ENCODE measurements at regions not wholly inside any gene's neighbourhood (a gene's known extent, or its start where the extent isn't known, plus 50 kb on each side); places are given as distances from the start of the nearest gene placed in this dataset.

DNA sequence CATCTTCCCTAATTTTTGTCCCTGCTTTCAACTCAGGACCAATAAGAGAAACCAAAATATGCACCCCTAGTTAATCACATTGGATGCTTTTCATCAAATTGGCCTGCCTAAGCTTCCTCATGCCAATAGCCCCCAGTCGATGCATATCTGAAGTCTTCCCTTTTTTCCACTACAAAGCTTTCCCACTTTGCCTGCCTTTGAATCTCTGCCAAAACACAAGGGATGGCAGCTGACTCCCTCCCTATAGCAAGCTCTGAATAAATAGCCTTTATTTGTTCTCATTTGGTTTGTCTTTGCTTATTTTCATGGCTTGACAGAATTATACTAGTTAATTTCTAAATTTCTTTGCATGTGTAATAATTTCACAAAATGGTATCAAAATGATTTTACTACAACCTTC, 621.2 kb downstream of the MBD2 start:
- no peak for DNase-seq
- intact Hi-C loops (cut with DNase I, micrococcal nuclease) = no loop called here
- ATAC-seq = no peak

DNA sequence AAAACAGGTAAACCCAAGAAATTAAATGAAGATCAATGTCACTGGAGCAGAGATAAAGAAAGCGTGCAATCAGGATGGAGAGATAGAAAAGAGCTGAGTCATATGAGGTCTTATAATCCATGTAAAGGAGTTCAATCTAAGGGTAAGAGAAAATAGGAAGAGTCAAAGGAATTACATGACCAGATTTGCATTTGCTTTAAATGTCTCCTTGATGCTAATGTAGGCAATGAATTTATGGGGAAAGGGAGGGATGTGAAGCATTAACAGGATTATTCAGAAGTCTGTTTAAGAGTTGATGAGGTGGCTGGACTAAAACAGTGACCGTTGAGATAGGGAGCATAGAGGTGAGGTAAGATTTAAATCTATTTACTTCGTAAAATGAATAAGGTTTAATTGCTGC, 623.1 kb downstream of the MBD2 start:
- intact Hi-C loops (cut with DNase I, micrococcal nuclease) = no loop called here
- ATAC-seq (no peak), DNase-seq (no peak)

DNA sequence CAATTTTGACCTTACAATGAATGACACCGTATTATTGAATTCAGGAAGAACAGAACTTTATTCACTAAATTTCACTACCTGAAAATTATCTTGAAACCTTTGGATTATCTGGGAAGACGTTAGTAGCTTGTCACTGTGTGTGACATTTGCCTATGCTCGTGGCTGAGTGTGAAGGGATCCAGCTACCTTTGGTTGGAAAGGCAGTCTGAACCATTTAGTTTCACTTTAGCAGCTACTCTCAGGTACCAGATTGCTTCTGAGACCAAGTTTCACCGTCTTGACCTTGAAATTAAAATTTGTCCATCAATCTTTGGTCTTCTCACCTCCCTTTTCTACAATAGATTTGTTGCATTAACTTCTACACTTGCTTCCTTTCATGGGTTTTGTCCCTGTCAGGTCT, 637.5 kb downstream of the MBD2 start:
- DNase-seq (no peak), ATAC-seq (no peak)
- intact Hi-C loops (cut with DNase I, micrococcal nuclease) = loop anchor here in 1 of 2 donors (10.0 kb wide), 1 partner anchor 58 kb away; no protein-coding TSS in a partner anchor
